ENCODE measurements at regions not wholly inside any gene's neighbourhood (a gene's known extent, or its start where the extent isn't known, plus 50 kb on each side); places are given as distances from the start of the nearest gene placed in this dataset.
A peak's percentile ranks its signal among the peaks of the same experiment; 100 is the strongest.

DNA sequence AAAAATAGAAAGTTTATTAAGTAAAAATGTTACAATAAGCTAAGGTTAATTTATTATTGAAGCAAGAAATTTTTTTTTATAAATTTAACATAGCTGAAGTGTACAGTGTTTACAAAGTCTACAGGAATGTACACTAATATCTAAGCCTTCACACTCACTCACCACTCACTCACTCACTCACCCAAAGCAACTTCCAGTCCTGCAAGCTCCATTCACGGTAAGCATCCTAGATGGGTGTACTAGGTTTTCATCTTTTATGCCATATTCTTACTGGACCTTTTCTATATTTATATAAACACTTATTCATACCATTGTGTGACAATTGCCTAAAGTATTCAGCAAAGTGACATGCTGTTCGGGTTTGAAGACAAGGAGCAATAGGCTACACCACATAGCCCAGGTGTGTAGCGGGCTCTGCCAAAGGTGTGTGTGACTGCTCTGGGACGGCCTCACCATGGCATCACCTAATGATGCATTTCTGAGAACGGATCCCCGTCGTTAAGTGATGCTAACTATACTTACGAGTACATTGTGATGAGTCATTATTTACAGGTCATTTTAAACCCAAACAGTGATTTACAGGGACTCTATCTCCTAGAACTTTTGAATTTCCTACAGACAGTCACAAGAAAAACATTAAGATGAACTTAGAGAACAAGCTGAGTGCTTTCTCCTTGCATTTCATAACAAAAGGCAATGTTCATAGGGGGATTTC is 76.3 kb upstream of the ID2 start:
- Mint-ChIP-seq H3K27ac (no peak overlapping the region), H3K4me3 (no peak overlapping the region), H3K4me1 (peaks cover 17% of the 10 kb centered on the region), H3K9me3 (no peaks in the 10 kb centered on the region), H3K27me3 (ENCODE audit: insufficient read depth) (peaks cover 36% of the 10 kb centered on the region), H3K36me3 (ENCODE audit: low read depth) (no peaks in the 10 kb centered on the region)
- peak; percentile 45 for DNase-seq
- Histone ChIP-seq H3K27me3 (ENCODE audit: control insufficient read depth, insufficient read depth, low read length, poor library complexity, severe bottlenecking) (no peaks in the 10 kb centered on the region), H3K36me3 (ENCODE audit: control insufficient read depth, insufficient read depth, low read length) (no peaks in the 10 kb centered on the region), H3K4me3 (ENCODE audit: low read length) (no peak overlapping the region), H3K9me3 (ENCODE audit: control insufficient read depth, low read length) (peaks cover 4% of the 10 kb centered on the region), H3K27ac (ENCODE audit: low read depth, low read length) (no peak overlapping the region), H3K4me1 (ENCODE audit: control insufficient read depth, insufficient read depth, low read length) (peaks cover 13% of the 10 kb centered on the region), H3K9ac (ENCODE audit: extremely low read depth, low read length, poor library complexity, severe bottlenecking) (no peak overlapping the region)
- TF ChIP-seq CTCF (conservative IDR thresholded peaks at IDR 0.05): no peak
- 84 to 89% methylated on average over 6 to 8 of the region's 8 CpGs for WGBS, 2 experiments (ENCODE audit: insufficient coverage in 1 of 2, insufficient read length in 1 of 2)

- H3K4me1 ChIP-seq (ENCODE audit: control insufficient read depth, insufficient read depth, low read length): peaks cover 13% of the 10 kb centered on the region
- Mint-ChIP-seq H3K4me1 (peaks cover 17% of the 10 kb centered on the region), H3K36me3 (ENCODE audit: low read depth) (no peaks in the 10 kb centered on the region), H3K27me3 (ENCODE audit: insufficient read depth) (peaks cover 36% of the 10 kb centered on the region), H3K4me3 (no peak overlapping the region), H3K27ac (no peak overlapping the region), H3K9me3 (peaks cover 3% of the 10 kb centered on the region)
- DNase-seq: no peak
- H3K27ac ChIP-seq (ENCODE audit: low read depth, low read length): no peak overlapping the region
- H3K27me3 ChIP-seq (ENCODE audit: control insufficient read depth, insufficient read depth, low read length, poor library complexity, severe bottlenecking): no peaks in the 10 kb centered on the region
- WGBS, 2 experiments (ENCODE audit: insufficient coverage in 1 of 2, insufficient read length in 1 of 2): 88 to 91% methylated on average over 8 of the region's 8 CpGs
- no peaks in the 10 kb centered on the region for H3K36me3 ChIP-seq (ENCODE audit: control insufficient read depth, insufficient read depth, low read length)
- no peak overlapping the region for H3K4me3 ChIP-seq (ENCODE audit: low read length)
- no peak for TF ChIP-seq CTCF (conservative IDR thresholded peaks at IDR 0.05)
- H3K9me3 ChIP-seq (ENCODE audit: control insufficient read depth, low read length): peaks cover 5% of the 10 kb centered on the region
- H3K9ac ChIP-seq (ENCODE audit: extremely low read depth, low read length, poor library complexity, severe bottlenecking): no peak overlapping the region
Observed at GRCh38 chr2:8606226-8606625, 75.6 kb upstream of the ID2 start.

DNA sequence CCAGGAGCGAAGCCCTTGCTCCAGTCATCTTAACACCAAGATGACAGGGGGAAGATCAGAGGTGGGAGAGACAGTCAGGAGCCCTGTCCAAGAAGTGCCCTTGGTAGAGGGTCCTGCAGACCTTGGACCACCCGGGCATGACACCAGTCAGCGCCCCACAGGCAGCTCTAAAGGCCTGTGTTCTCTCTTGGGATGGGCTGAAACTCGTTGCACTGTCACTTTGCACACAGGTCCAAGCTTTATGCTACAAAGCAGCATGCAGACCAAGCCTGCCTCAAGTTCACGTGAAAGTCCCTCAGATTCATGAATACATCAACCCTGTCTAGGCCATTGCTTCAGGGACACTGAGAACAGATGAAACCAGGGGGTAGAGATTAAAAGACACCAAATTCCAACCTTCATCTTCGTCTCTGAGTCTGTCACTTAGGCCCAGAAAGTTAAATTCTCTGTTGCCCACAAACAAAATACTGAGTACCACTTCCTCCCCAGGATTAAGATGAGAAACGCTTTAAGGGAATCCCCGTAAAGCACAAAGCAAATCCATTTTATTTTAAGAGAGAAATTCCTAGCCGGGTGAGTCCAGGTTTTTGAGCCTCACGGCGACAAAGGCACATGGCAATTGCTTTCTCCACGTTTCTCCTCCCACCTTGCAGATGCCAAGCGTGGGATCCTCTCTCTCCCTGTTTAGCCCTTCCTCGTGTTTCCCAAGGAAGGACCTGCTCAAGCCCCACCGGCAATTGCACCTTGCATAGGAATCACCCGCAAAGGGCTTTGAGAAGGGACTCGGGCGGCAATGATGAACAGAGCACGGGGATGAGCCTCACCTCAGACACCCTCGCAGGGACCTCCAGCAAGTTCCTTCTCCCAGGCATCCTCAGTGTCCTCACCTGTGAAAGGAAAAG is 75.0 kb upstream of the ID2 start:
- WGBS, 2 experiments (ENCODE audit: insufficient coverage in 1 of 2, insufficient read length in 1 of 2): 91 to 92% methylated on average over 16 to 20 of the region's 20 CpGs
- Histone ChIP-seq H3K4me1 (ENCODE audit: control insufficient read depth, insufficient read depth, low read length) (peaks cover 13% of the 10 kb centered on the region), H3K27me3 (ENCODE audit: control insufficient read depth, insufficient read depth, low read length, poor library complexity, severe bottlenecking) (no peaks in the 10 kb centered on the region), H3K4me3 (ENCODE audit: low read length) (no peak overlapping the region), H3K27ac (ENCODE audit: low read depth, low read length) (no peak overlapping the region), H3K9ac (ENCODE audit: extremely low read depth, low read length, poor library complexity, severe bottlenecking) (no peak overlapping the region), H3K9me3 (ENCODE audit: control insufficient read depth, low read length) (peaks cover 5% of the 10 kb centered on the region), H3K36me3 (ENCODE audit: control insufficient read depth, insufficient read depth, low read length) (no peaks in the 10 kb centered on the region)
- peak; percentile 33 for DNase-seq
- H3K9me3 Mint-ChIP-seq: peaks cover 3% of the 10 kb centered on the region
- H3K4me3 Mint-ChIP-seq: no peak overlapping the region
- no peak overlapping the region for H3K27ac Mint-ChIP-seq
- no peak for TF ChIP-seq CTCF (conservative IDR thresholded peaks at IDR 0.05)
- peaks cover 17% of the 10 kb centered on the region for H3K4me1 Mint-ChIP-seq
- H3K36me3 Mint-ChIP-seq (ENCODE audit: low read depth): no peaks in the 10 kb centered on the region
- H3K27me3 Mint-ChIP-seq (ENCODE audit: insufficient read depth): peaks cover 34% of the 10 kb centered on the region

Measured in endodermal cell (in vitro differentiated cells).